ENCODE measurements at regions not wholly inside any gene's neighbourhood (a gene's known extent, or its start where the extent isn't known, plus 50 kb on each side); places are given as distances from the start of the nearest gene placed in this dataset.

GRCh38 chr9:115657695-115658094, 495.9 kb upstream of the PAPPA start:
- ChIA-PET POLR2A (no interaction called here), CTCF (interaction anchor here (1.2 kb wide), 1 partner anchor 64 kb away, joined by 3 read pairs; no protein-coding TSS in a partner anchor)
- H3K4me3 ChIP-seq (ENCODE audit: low read depth, low read length), result no peak overlapping the region
- no peaks in the 10 kb centered on the region for H3K27me3 ChIP-seq (ENCODE audit: control insufficient read depth, insufficient read depth, low read length)
- no peak overlapping the region for H3K27ac ChIP-seq (ENCODE audit: low read depth, low read length)
- DNase-seq (ENCODE audit: low read depth, low spot score), result no peak
- no peaks in the 10 kb centered on the region for H3K9me3 ChIP-seq (ENCODE audit: control insufficient read depth, insufficient read depth, low read length)
- TF ChIP-seq CTCF (IDR thresholded peaks at IDR 0.05; ENCODE audit: low read depth, low read length), result no peak

DNA sequence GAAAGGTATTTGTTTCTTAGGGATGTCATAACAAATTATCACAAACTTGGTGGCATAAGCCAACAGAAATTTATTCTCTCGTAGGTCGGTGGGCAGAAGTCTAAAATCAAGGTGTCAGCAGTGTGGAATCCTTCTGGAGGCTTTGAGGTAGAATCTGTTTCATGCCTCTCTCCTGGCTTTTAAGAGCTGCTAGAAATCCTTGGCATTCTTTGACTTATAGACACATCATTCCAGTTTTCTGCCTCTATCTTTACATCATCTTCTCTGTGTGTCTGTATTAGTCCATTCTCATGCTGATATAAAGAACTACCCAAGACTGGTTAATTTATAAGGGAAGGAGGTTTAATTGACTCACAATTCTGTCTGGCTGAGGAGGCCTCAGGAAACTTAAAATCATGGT, 488.1 kb upstream of the PAPPA start:
- Histone ChIP-seq H3K27ac (ENCODE audit: low read depth, low read length) (no peak overlapping the region), H3K27me3 (ENCODE audit: control insufficient read depth, insufficient read depth, low read length) (no peaks in the 10 kb centered on the region), H3K9me3 (ENCODE audit: control insufficient read depth, insufficient read depth, low read length) (no peaks in the 10 kb centered on the region), H3K4me3 (ENCODE audit: low read depth, low read length) (no peak overlapping the region)
- ChIA-PET POLR2A (no interaction called here), CTCF (interaction anchor here (2.8 kb wide), 1 partner anchor 72 kb away, joined by 10 read pairs; no protein-coding TSS in a partner anchor)
- no peak for TF ChIP-seq CTCF (IDR thresholded peaks at IDR 0.05; ENCODE audit: low read depth, low read length)
- DNase-seq (ENCODE audit: low read depth, low spot score), result no peak

GRCh38 chr9:115668521-115668920, 485.1 kb upstream of the PAPPA start:
- Histone ChIP-seq H3K4me3 (ENCODE audit: low read depth, low read length) (no peak overlapping the region), H3K9me3 (ENCODE audit: control insufficient read depth, insufficient read depth, low read length) (no peaks in the 10 kb centered on the region), H3K27me3 (ENCODE audit: control insufficient read depth, insufficient read depth, low read length) (no peaks in the 10 kb centered on the region), H3K27ac (ENCODE audit: low read depth, low read length) (peak overlapping the region; percentile 77)
- DNase-seq (ENCODE audit: low read depth, low spot score), result peak; percentile 59
- no peak for TF ChIP-seq CTCF (IDR thresholded peaks at IDR 0.05; ENCODE audit: low read depth, low read length)
- CTCF ChIA-PET, result no interaction called here
- POLR2A ChIA-PET, result interaction anchor here (0.6 to 1.0 kb wide), 3 partner anchors 26 to 540 kb away, joined by 3 to 5 read pairs (median 4); no protein-coding TSS in a partner anchor

DNA sequence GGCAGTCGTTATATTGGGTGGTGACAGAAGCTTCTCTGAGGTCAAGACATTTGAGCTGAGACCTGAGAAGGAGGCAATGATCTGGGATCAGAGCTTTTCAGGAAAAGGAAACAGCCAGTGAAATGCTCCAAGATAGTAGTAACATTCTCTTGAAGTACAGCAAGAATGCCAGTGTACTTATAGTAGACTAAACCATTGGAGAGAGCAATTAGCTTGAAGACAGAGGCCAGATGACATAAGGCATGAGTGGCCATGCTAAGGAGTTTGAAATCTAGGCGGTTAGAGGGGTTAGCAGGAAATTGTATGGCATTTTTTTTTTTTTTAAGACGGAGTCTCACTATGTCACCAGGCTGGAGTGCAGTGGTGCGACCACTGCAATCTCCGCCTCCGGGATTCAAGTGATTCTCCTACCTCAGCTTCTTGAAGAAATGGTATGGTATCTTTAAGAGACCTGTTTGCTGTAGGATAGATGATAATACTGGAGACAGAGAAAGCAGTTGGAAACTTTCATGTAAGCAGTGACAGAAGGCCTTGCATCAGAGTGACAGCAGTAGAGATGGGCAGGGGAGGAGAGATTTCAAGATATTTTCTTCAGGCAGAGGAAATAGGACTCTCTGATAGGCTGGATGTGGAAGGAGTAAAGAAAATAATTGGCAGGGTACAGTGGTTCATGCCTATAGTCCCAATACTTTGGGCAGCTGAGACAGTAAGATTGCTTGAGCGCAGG, 482.2 kb upstream of the PAPPA start:
- POLR2A ChIA-PET, result interaction anchor here (0.7 to 1.0 kb wide), 2 partner anchors 20 to 100 kb away, joined by 4 read pairs; no protein-coding TSS in a partner anchor
- CTCF ChIA-PET, result interaction anchor here (0.7 kb wide), 2 partner anchors 78 to 283 kb away, joined by 8 read pairs; no protein-coding TSS in a partner anchor

More for the DNA sequence above, 482.2 kb upstream of the PAPPA start:
- no peak overlapping the region for H3K4me3 ChIP-seq (ENCODE audit: low read depth, low read length)
- DNase-seq (ENCODE audit: low read depth, low spot score), result no peak
- no peaks in the 10 kb centered on the region for H3K27me3 ChIP-seq (ENCODE audit: control insufficient read depth, insufficient read depth, low read length)
- H3K9me3 ChIP-seq (ENCODE audit: control insufficient read depth, insufficient read depth, low read length), result no peaks in the 10 kb centered on the region
- H3K27ac ChIP-seq (ENCODE audit: low read depth, low read length), result peak overlapping the region; percentile 100
- TF ChIP-seq CTCF (IDR thresholded peaks at IDR 0.05; ENCODE audit: low read depth, low read length), result no peak
